ENCODE measurements at regions not wholly inside any gene's neighbourhood (a gene's known extent, or its start where the extent isn't known, plus 50 kb on each side); places are given as distances from the start of the nearest gene placed in this dataset.
A peak's percentile ranks its signal among the peaks of the same experiment; 100 is the strongest.

DNA sequence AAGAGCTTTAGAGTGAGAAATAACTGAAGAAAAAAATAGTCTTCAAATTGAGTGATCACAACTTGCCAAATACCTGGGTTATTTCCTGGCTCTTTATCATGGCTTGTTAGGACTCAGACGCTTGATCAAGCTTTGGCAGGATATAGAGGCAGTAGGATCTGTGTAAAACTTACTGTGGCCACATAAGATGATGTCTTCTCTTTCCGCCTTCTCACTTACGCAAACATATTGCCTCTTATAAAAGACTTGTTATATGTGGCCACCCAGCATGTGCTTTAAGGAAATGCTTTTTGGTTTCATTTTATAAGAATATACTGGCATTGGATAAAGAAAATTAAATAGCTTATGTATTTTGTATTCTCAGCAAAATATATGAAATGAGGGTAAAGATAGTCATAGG is 101.8 kb upstream of the AKIRIN2 start:
- Histone ChIP-seq H3K4me1 (ENCODE audit: low read depth) (no peaks in the 10 kb centered on the region), H3K9me3 (no peaks in the 10 kb centered on the region), H3K36me3 (ENCODE audit: low read depth) (no peaks in the 10 kb centered on the region), H3K4me3 (no peak overlapping the region)
- no peak for DNase-seq
- ATAC-seq: peak; percentile 79
- TF ChIP-seq, protein P1, sequence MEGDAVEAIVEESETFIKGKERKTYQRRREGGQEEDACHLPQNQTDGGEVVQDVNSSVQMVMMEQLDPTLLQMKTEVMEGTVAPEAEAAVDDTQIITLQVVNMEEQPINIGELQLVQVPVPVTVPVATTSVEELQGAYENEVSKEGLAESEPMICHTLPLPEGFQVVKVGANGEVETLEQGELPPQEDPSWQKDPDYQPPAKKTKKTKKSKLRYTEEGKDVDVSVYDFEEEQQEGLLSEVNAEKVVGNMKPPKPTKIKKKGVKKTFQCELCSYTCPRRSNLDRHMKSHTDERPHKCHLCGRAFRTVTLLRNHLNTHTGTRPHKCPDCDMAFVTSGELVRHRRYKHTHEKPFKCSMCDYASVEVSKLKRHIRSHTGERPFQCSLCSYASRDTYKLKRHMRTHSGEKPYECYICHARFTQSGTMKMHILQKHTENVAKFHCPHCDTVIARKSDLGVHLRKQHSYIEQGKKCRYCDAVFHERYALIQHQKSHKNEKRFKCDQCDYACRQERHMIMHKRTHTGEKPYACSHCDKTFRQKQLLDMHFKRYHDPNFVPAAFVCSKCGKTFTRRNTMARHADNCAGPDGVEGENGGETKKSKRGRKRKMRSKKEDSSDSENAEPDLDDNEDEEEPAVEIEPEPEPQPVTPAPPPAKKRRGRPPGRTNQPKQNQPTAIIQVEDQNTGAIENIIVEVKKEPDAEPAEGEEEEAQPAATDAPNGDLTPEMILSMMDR (IDR thresholded peaks at IDR 0.05): no peak
- intact Hi-C loops (cut with DNase I, micrococcal nuclease): no loop called here

DNA sequence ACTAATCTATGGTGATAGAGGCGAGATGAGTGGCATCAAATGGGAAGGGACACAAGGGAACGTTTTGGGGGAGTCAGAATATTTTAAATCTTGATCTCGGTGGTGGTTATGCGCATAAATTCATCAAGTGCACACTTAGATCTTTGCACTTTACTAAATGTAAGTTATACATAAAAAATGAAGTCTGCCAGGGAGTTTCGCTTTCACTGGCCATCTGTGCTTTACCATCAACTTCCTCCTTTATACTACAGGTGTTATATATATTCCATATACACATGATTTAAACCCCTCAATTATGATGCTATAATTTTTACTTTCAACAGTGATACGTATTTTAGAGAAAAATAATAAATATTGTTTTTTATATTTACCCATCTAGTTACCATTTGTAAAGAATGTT is 97.6 kb upstream of the AKIRIN2 start:
- Histone ChIP-seq H3K4me1 (ENCODE audit: low read depth) (no peaks in the 10 kb centered on the region), H3K36me3 (ENCODE audit: low read depth) (no peaks in the 10 kb centered on the region), H3K9me3 (no peaks in the 10 kb centered on the region), H3K4me3 (no peak overlapping the region)
- peak; percentile 47 for ATAC-seq
- intact Hi-C loops (cut with DNase I, micrococcal nuclease): no loop called here
- TF ChIP-seq, protein P1 (IDR thresholded peaks at IDR 0.05): no peak
- peak in 1 of 3 donors; percentile 6 for DNase-seq

DNA sequence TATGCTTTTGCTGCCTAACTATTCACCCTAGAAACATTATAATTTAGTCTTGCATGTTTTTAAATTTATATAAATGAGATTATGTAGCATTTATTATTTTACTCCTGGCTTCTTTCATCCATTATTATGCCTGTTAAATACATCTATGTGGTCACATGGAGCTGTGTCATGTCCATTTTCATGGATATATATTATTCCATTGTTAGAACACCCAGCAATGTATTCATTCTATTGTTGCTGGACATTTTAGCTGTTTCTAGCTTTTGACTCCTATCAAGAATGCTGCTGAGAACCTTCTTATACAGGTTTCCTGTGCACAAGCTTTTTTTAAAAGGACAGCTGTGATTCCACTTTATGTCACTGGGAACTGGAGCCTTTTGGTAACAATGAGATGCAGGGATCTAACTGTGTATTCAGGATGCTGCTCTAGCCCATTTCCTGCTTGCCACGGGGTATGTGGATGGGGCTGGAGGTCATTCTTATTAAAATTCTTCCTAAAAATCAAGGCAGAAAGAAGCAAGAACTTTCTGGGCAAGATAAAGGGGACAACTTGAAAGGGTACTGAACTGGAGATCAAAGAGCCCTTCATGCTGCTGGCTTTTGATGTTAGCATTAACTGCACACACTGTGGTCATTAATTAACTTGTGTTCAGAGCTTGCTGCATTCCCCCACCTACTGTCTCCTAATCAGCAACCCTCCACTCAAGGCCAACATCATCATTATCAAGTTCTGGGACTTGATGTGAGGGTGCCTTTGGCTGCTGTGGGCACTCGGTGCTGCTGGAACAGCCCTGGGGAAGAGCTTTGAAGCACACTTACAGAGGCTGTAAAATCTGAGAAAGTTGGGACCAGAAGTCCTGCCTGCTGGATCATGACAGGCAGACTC is 96.6 kb upstream of the AKIRIN2 start:
- no peak for ATAC-seq

DNA sequence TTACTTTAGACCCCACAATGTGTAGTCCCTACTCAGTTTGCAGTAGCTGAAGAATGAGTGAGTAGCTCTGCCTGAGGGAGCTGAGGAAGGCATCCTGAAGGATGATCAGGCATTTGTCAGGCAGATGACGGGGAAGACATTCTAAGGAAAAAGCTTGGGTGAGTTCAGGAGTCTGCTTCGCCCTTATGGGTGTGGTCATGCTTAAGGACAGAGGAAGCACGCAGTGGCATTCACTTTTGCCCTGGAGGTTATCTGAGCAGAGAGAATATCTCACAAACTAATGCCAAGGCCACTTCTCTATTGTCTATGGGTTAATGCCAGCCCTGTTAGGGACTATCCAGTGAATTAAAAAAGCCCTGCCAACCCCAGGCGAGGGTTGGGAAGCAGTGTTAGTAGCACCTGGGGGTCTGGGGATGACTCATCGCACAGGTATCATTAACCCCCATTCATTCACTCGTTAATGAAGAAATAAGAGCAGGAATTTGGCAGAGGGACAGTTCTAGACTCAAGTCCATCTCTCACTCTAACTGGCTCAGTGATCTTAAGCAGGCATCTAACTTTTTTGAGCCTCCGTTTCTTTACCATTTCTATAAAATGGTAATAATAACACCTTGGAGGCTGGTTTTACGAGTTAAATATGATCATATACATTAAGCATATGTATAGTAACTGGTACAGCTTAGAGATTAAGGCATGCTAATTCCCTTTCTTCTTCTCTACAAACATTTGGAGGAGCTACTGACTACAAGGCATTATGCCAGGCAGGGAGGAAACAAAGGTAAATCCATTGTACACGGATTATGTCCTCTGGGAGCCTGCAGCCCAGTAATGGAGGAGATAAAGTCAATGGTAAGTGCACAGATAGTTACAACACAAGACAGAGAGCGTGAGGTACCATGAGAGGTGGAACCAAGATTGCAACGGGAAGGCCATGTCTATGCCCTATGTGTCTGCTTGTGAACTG is 93.2 kb upstream of the AKIRIN2 start:
- DNase-seq (peak in 1 of 3 donors; percentile 7), ATAC-seq (peak; percentile 82)
- no peaks in the 10 kb centered on the region for H3K4me1 ChIP-seq (ENCODE audit: low read depth)
- TF ChIP-seq, protein P1 (IDR thresholded peaks at IDR 0.05): no peak
- no peaks in the 10 kb centered on the region for H3K36me3 ChIP-seq (ENCODE audit: low read depth)
- H3K4me3 ChIP-seq: no peak overlapping the region
- no peaks in the 10 kb centered on the region for H3K9me3 ChIP-seq
- intact Hi-C loops (cut with DNase I, micrococcal nuclease): no loop called here

More for the DNA sequence above, 96.6 kb upstream of the AKIRIN2 start:
- Histone ChIP-seq H3K36me3 (ENCODE audit: low read depth) (no peaks in the 10 kb centered on the region), H3K4me3 (no peak overlapping the region), H3K9me3 (no peaks in the 10 kb centered on the region), H3K4me1 (ENCODE audit: low read depth) (no peaks in the 10 kb centered on the region)
- TF ChIP-seq, protein P1 (IDR thresholded peaks at IDR 0.05): no peak
- DNase-seq: no peak
- intact Hi-C loops (cut with DNase I, micrococcal nuclease): no loop called here

DNA sequence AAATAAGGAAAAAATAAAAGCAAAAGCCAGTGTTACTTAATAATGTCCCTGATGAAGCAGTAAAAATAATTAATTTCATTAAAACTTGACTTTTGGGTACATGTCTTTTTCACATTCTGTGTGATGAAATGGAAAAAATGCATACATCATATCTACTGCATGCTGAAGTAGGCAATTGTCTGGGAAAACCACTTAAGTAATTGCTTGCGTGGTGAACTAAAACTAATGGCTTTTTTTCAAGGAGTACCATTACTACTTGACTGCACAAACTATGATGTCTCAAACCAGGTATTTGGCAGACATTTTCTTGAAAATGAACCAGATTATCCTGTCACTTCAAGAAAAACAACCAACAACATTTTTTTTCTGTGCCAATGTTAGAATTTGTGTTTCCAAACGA is 91.3 kb upstream of the AKIRIN2 start:
- Histone ChIP-seq H3K36me3 (ENCODE audit: low read depth) (no peaks in the 10 kb centered on the region), H3K9me3 (no peaks in the 10 kb centered on the region), H3K4me1 (ENCODE audit: low read depth) (no peaks in the 10 kb centered on the region), H3K4me3 (no peak overlapping the region)
- no peak for DNase-seq
- TF ChIP-seq, protein P1 (IDR thresholded peaks at IDR 0.05): no peak
- ATAC-seq: no peak
- intact Hi-C loops (cut with DNase I, micrococcal nuclease): no loop called here

Measured in mucosa of descending colon (tissue), 3 donors.